WTC11 (cell line): ENCODE measurements at regions not wholly inside any gene's neighbourhood (a gene's known extent, or its start where the extent isn't known, plus 50 kb on each side); places are given as distances from the start of the nearest gene placed in this dataset.

Source experiments
- ATAC-seq: fragments of 200-7000 bp; cut with Tn5 transposase; 2 replicates; pipeline ENCODE4 v1.10.0; 2021; ENCODE audit warnings: mild to moderate bottlenecking, moderate library complexity
- CTCF ChIA-PET: fragments of 300-600 bp; sonication (Branson Sonifier 250); formaldehyde crosslinking; loops from one replicate; lab custom pipeline; 2021; ENCODE audit warnings: antibody characterized with exemption; lab: Charles Lee
- POLR2A ChIA-PET: fragments of 350-600 bp; sonication (Branson Sonifier 250); formaldehyde crosslinking; loops from one replicate; lab custom pipeline; 2021; ENCODE audit warnings: antibody characterized with exemption; lab: Charles Lee
- DNase-seq: peaks from one replicate; pipeline ENCODE4 v3.0.0; 2021; ENCODE audit warnings: low spot score
- H3K27ac Mint-ChIP-seq: 2 replicates; pipeline ENCODE4 v1.8.0; 2021; ENCODE audit warnings: mixed read lengths
- H3K27me3 Mint-ChIP-seq: 2 replicates; pipeline ENCODE4 v1.8.0; 2021; ENCODE audit warnings: low read depth, mild to moderate bottlenecking, moderate library complexity, mixed read lengths
- H3K36me3 Mint-ChIP-seq: 2 replicates; pipeline ENCODE4 v1.8.0; 2021; ENCODE audit warnings: mixed read lengths
- H3K4me1 Mint-ChIP-seq: 2 replicates; pipeline ENCODE4 v1.8.0; 2022; ENCODE audit warnings: mixed read lengths
- H3K4me3 Mint-ChIP-seq: 2 replicates; pipeline ENCODE4 v1.8.0; 2021; ENCODE audit warnings: mild to moderate bottlenecking, moderate library complexity, mixed read lengths
- H3K9me3 Mint-ChIP-seq: 2 replicates; pipeline ENCODE4 v1.8.0; 2021; ENCODE audit warnings: mixed read lengths
- AFF4 ChIP-seq: sonication (generic); formaldehyde crosslinking; IDR thresholded peaks from 2 replicates; pipeline ENCODE4 v1.8.1; 2023; ENCODE audit warnings: mild to moderate bottlenecking, missing genetic modification reagents, borderline replicate concordance
- ATF1 ChIP-seq: sonication (generic); formaldehyde crosslinking; IDR thresholded peaks from 2 replicates; pipeline ENCODE4 v1.8.1; 2023; ENCODE audit warnings: mild to moderate bottlenecking, moderate library complexity, missing genetic modification reagents
- FOXP4 ChIP-seq: sonication (generic); formaldehyde crosslinking; IDR thresholded peaks from 2 replicates; pipeline ENCODE4 v1.8.0; 2022; ENCODE audit warnings: mild to moderate bottlenecking, missing genetic modification reagents
- GABPB1 ChIP-seq: sonication (generic); formaldehyde crosslinking; IDR thresholded peaks from 2 replicates; pipeline ENCODE4 v1.8.1; 2023; ENCODE audit warnings: mild to moderate bottlenecking, missing genetic modification reagents
- GTF2I ChIP-seq: fragments of 250-450 bp; sonication (Bioruptor Pico); conservative IDR thresholded peaks from 2 replicates; pipeline ENCODE4 v1.4.0; 2021; ENCODE audit warnings: mild to moderate bottlenecking
- MXD4 ChIP-seq: fragments of 250-450 bp; sonication (Bioruptor Pico); IDR thresholded peaks from 2 replicates; pipeline ENCODE4 v1.8.0; 2021; ENCODE audit warnings: mild to moderate bottlenecking, moderate library complexity, borderline replicate concordance
- PREB ChIP-seq: sonication (generic); formaldehyde crosslinking; IDR thresholded peaks from 2 replicates; pipeline ENCODE4 v1.8.1; 2022; ENCODE audit warnings: mild to moderate bottlenecking, missing genetic modification reagents, moderate library complexity, borderline replicate concordance
- RORB ChIP-seq: fragments of 250-450 bp; sonication (Bioruptor Pico); IDR thresholded peaks from 2 replicates; pipeline ENCODE4 v1.9.0; 2021; ENCODE audit warnings: mild to moderate bottlenecking
- USF2 ChIP-seq: sonication (generic); formaldehyde crosslinking; IDR thresholded peaks from 2 replicates; pipeline ENCODE4 v1.8.1; 2023; ENCODE audit warnings: mild to moderate bottlenecking, missing genetic modification reagents, moderate library complexity
- ZNF671 ChIP-seq: fragments of 250-450 bp; sonication (Bioruptor Pico); IDR thresholded peaks from 2 replicates; pipeline ENCODE4 v1.8.0; 2021; ENCODE audit warnings: mild to moderate bottlenecking
- TF ChIP-seq, protein P1 (sequence below): fragments of 250-450 bp; sonication (Bioruptor Pico); IDR thresholded peaks from 2 replicates; pipeline ENCODE4 v1.9.0; 2021; ENCODE audit warnings: moderate library complexity, mild to moderate bottlenecking, inconsistent platforms, borderline replicate concordance
- TF ChIP-seq, protein P2 (sequence below): fragments of 250-450 bp; sonication (Bioruptor Pico); IDR thresholded peaks from 2 replicates; pipeline ENCODE4 v1.9.0; 2021; ENCODE audit warnings: mild to moderate bottlenecking
- TF ChIP-seq, protein P3 (sequence below): sonication (generic); formaldehyde crosslinking; IDR thresholded peaks from 2 replicates; pipeline ENCODE4 v1.8.1; 2023; ENCODE audit warnings: mild to moderate bottlenecking, missing genetic modification reagents

GRCh38 chr3:144121661-144122060, 150.0 kb downstream of the DIPK2A start (continued):
- TF ChIP-seq FOXP4 (CRISPR knock-in tag) (no peak), ZNF671 (CRISPR knock-in tag) (no peak), USF2 (CRISPR knock-in tag) (no peak), MXD4 (CRISPR knock-in tag) (no peak), PREB (CRISPR knock-in tag) (no peak), GTF2I (CRISPR knock-in tag) (no peak), ATF1 (no peak), RORB (CRISPR knock-in tag) (no peak)
- TF ChIP-seq, protein P1, sequence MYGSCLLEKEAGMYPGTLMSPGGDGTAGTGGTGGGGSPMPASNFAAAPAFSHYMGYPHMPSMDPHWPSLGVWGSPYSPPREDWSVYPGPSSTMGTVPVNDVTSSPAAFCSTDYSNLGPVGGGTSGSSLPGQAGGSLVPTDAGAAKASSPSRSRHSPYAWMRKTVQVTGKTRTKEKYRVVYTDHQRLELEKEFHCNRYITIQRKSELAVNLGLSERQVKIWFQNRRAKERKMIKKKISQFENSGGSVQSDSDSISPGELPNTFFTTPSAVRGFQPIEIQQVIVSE (CRISPR knock-in tag) = no peak

- DNase-seq (no peak), ATAC-seq (no peak)
- Mint-ChIP-seq H3K9me3 (peaks cover 20% of the 10 kb centered on the region), H3K27me3 (no peaks in the 10 kb centered on the region), H3K36me3 (peaks cover 10% of the 10 kb centered on the region), H3K4me1 (peaks cover 28% of the 10 kb centered on the region), H3K27ac (no peak overlapping the region; the same call in 1 of the 2 replicates), H3K4me3 (no peak overlapping the region)
- TF ChIP-seq, protein P2, sequence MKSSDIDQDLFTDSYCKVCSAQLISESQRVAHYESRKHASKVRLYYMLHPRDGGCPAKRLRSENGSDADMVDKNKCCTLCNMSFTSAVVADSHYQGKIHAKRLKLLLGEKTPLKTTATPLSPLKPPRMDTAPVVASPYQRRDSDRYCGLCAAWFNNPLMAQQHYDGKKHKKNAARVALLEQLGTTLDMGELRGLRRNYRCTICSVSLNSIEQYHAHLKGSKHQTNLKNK (CRISPR knock-in tag) = no peak
- TF ChIP-seq AFF4 (CRISPR knock-in tag) = no peak
- POLR2A ChIA-PET = no interaction called here
- CTCF ChIA-PET = no interaction called here
Observed at GRCh38 chr3:144127014-144127413, 155.4 kb downstream of the DIPK2A start.

- Mint-ChIP-seq H3K27me3 (no peaks in the 10 kb centered on the region), H3K9me3 (peaks cover 20% of the 10 kb centered on the region), H3K36me3 (peaks cover 10% of the 10 kb centered on the region), H3K27ac (peak overlapping the region; percentile 20; the same call in 1 of the 2 replicates), H3K4me1 (peaks cover 22% of the 10 kb centered on the region), H3K4me3 (no peak overlapping the region)
- no peak for DNase-seq
- TF ChIP-seq AFF4 (CRISPR knock-in tag) (no peak), GABPB1 (CRISPR knock-in tag) (no peak)
- TF ChIP-seq, protein P3, sequence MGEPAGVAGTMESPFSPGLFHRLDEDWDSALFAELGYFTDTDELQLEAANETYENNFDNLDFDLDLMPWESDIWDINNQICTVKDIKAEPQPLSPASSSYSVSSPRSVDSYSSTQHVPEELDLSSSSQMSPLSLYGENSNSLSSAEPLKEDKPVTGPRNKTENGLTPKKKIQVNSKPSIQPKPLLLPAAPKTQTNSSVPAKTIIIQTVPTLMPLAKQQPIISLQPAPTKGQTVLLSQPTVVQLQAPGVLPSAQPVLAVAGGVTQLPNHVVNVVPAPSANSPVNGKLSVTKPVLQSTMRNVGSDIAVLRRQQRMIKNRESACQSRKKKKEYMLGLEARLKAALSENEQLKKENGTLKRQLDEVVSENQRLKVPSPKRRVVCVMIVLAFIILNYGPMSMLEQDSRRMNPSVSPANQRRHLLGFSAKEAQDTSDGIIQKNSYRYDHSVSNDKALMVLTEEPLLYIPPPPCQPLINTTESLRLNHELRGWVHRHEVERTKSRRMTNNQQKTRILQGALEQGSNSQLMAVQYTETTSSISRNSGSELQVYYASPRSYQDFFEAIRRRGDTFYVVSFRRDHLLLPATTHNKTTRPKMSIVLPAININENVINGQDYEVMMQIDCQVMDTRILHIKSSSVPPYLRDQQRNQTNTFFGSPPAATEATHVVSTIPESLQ = no peak
- CTCF ChIA-PET = no interaction called here
- POLR2A ChIA-PET = no interaction called here
- no peak for ATAC-seq
Observed at GRCh38 chr3:144127700-144128099, 156.1 kb downstream of the DIPK2A start.
